Stimulated activated memory B cell treated with anti-CD40 and anti-IgM and Interleukin-4, amounts not matched to agents 10 μg/mL and 1 μg/mL and 100 μg/mL, for 72 hours (primary cell): ENCODE measurements at regions not wholly inside any gene's neighbourhood (a gene's known extent, or its start where the extent isn't known, plus 50 kb on each side); places are given as distances from the start of the nearest gene placed in this dataset.
"Not testable (repeated sequence)": the region's sequence is repeated elsewhere in the genome, so short reads cannot be mapped to it uniquely, and the experiment has no call there.

Experiments used
- ATAC-seq: fragments of 150-1000 bp; cut with Tn5 transposase; 2 replicates; pipeline ENCODE4 v1.10.0; 2021
- H3K27ac Mint-ChIP-seq: one replicate; pipeline ENCODE4 v1.8.0; 2022; ENCODE audit warnings: mild to moderate bottlenecking, mixed read lengths
- H3K27me3 Mint-ChIP-seq: one replicate; pipeline ENCODE4 v1.8.0; 2022; ENCODE audit warnings: mixed read lengths
- H3K36me3 Mint-ChIP-seq: one replicate; pipeline ENCODE4 v1.8.0; 2022; ENCODE audit warnings: mixed read lengths
- H3K4me1 Mint-ChIP-seq: one replicate; pipeline ENCODE4 v1.8.0; 2022; ENCODE audit warnings: mixed read lengths
- H3K4me3 Mint-ChIP-seq: one replicate; pipeline ENCODE4 v1.8.0; 2022; ENCODE audit warnings: mild to moderate bottlenecking, moderate library complexity, mixed read lengths
- H3K9me3 Mint-ChIP-seq: one replicate; pipeline ENCODE4 v1.8.0; 2022; ENCODE audit warnings: mixed read lengths

- no peaks in the 10 kb centered on the region for H3K4me1 Mint-ChIP-seq
- peaks cover 17% of the 10 kb centered on the region for H3K27me3 Mint-ChIP-seq
- no peak overlapping the region for H3K27ac Mint-ChIP-seq
- H3K36me3 Mint-ChIP-seq, result no peaks in the 10 kb centered on the region
- no peak overlapping the region for H3K4me3 Mint-ChIP-seq
- no peak for ATAC-seq
- H3K9me3 Mint-ChIP-seq, result peaks cover 5% of the 10 kb centered on the region
Observed at GRCh38 chr14:89098254-89098653, 273.8 kb downstream of the TTC8 start.

- H3K36me3 Mint-ChIP-seq, H3K4me3 Mint-ChIP-seq, H3K27ac Mint-ChIP-seq, H3K4me1 Mint-ChIP-seq, ATAC-seq, H3K9me3 Mint-ChIP-seq: not testable (repeated sequence)
- peaks cover 45% of the 10 kb centered on the region for H3K27me3 Mint-ChIP-seq
Observed at GRCh38 chr14:89104171-89104817, 279.8 kb downstream of the TTC8 start.

GRCh38 chr14:89104861-89105260 lies 280.4 kb downstream of the TTC8 start:
- H3K4me1 Mint-ChIP-seq, H3K27ac Mint-ChIP-seq, H3K36me3 Mint-ChIP-seq, H3K9me3 Mint-ChIP-seq, ATAC-seq, H3K4me3 Mint-ChIP-seq: not testable (repeated sequence)
- H3K27me3 Mint-ChIP-seq, result peaks cover 50% of the 10 kb centered on the region
